ENCODE measurements at regions not wholly inside any gene's neighbourhood (a gene's known extent, or its start where the extent isn't known, plus 50 kb on each side); places are given as distances from the start of the nearest gene placed in this dataset.
"Not testable (repeated sequence)": the region's sequence is repeated elsewhere in the genome, so short reads cannot be mapped to it uniquely, and the experiment has no call there.

DNA sequence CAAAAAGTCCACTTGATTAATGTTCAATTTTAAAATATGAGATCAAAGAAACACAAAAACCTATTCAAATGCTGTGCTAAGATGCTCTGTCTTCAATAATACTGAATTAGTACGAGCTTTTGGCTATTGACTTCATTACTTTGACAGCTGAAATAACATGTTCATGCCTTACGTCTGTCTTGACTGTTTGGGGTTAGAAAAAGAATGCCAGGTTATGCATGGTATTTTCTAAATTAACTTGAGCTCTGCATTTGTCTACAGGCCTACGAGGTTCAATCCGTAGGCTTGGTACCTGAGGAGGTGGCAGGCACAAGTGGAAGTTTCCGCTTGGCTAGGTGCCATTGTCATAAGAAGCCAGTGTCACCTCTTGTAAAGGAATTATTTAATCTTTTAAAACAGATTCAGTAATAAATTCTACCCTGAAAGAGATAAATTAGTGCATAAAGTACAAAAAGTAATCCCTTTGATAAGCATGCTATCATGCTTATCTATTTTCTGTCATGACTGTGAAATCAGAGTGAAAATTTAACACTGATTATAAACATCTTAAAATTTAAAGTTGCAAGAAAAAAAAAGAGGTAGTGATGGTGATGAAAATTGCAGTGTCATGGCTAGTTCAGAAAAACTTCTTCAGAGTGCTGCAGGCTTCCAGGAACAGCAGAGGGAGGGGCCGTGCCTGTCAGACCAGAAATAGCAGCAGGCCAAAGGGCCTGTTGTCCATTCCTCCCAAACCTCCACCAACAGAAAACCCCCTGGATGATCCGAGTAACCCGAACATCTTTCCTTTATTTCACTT, 115.7 kb downstream of the ARRDC4 start:
- peak; percentile 48 for DNase-seq (ENCODE audit: low read depth)
- TF ChIP-seq MYC (IDR thresholded peaks at IDR 0.05; ENCODE audit: low read depth, low read length) = no peak
- TF ChIP-seq, protein P1, sequence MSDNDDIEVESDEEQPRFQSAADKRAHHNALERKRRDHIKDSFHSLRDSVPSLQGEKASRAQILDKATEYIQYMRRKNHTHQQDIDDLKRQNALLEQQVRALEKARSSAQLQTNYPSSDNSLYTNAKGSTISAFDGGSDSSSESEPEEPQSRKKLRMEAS (IDR thresholded peaks at IDR 0.05; ENCODE audit: low read depth, low read length) = no peak
- TF ChIP-seq CTCF (IDR thresholded peaks at IDR 0.05; ENCODE audit: low read depth, low read length) = no peak
- no peak for TF ChIP-seq POLR2A (IDR thresholded peaks at IDR 0.05; ENCODE audit: extremely low read depth, insufficient read length)
- H3K4me3 ChIP-seq (ENCODE audit: low read depth, low read length) = no peak overlapping the region

DNA sequence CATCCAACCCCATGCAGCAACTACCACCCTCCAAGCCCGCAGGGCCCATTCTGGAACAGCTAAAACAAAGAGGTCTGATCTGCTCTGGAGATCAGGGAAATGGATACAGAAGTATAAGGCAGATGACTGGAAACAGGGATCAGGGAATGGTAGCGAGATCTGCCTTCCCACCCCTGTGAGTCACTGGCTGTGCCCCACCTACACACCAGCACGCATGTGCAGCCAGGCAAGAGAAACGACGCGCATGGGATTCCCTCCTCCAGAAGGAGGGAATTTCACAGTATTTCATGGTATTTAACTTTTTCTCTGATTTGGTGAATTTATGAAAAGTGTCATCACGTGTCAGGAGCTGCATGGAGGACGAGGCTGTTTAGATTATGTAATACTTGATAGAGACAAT, 116.7 kb downstream of the ARRDC4 start:
- no peak for DNase-seq (ENCODE audit: low read depth)
- no peak overlapping the region for H3K4me3 ChIP-seq (ENCODE audit: low read depth, low read length)
- TF ChIP-seq, protein P1 (IDR thresholded peaks at IDR 0.05; ENCODE audit: low read depth, low read length) = no peak
- TF ChIP-seq MYC (IDR thresholded peaks at IDR 0.05; ENCODE audit: low read depth, low read length) (no peak), POLR2A (IDR thresholded peaks at IDR 0.05; ENCODE audit: extremely low read depth, insufficient read length) (no peak), CTCF (IDR thresholded peaks at IDR 0.05; ENCODE audit: low read depth, low read length) (no peak)

GRCh38 chr15:98080791-98081190, 120.3 kb downstream of the ARRDC4 start:
- H3K4me3 ChIP-seq (ENCODE audit: low read depth, low read length) = no peak overlapping the region
- DNase-seq (ENCODE audit: low read depth) = no peak
- TF ChIP-seq, protein P1 (IDR thresholded peaks at IDR 0.05; ENCODE audit: low read depth, low read length) = no peak
- TF ChIP-seq POLR2A (IDR thresholded peaks at IDR 0.05; ENCODE audit: extremely low read depth, insufficient read length) = no peak
- no peak for TF ChIP-seq CTCF (IDR thresholded peaks at IDR 0.05; ENCODE audit: low read depth, low read length)
- TF ChIP-seq MYC (IDR thresholded peaks at IDR 0.05; ENCODE audit: low read depth, low read length) = no peak

GRCh38 chr15:98083203-98083910, 122.9 kb downstream of the ARRDC4 start:
- no peak for DNase-seq (ENCODE audit: low read depth)
- H3K4me3 ChIP-seq (ENCODE audit: low read depth, low read length) = no peak overlapping the region
- TF ChIP-seq POLR2A (IDR thresholded peaks at IDR 0.05; ENCODE audit: extremely low read depth, insufficient read length) = no peak

- TF ChIP-seq POLR2A (IDR thresholded peaks at IDR 0.05; ENCODE audit: extremely low read depth, insufficient read length) (no peak), CTCF (IDR thresholded peaks at IDR 0.05; ENCODE audit: low read depth, low read length) (peak; percentile 64)
- DNase-seq (ENCODE audit: low read depth) = peak; percentile 69
- no peak overlapping the region for H3K4me3 ChIP-seq (ENCODE audit: low read depth, low read length)
Measured at GRCh38 chr15:98085003-98085639, 124.6 kb downstream of the ARRDC4 start.

- DNase-seq (ENCODE audit: low read depth); H3K4me3 ChIP-seq (ENCODE audit: low read depth, low read length): not testable (repeated sequence)
Measured at GRCh38 chr15:98088307-98088945, 127.9 kb downstream of the ARRDC4 start.

DNA sequence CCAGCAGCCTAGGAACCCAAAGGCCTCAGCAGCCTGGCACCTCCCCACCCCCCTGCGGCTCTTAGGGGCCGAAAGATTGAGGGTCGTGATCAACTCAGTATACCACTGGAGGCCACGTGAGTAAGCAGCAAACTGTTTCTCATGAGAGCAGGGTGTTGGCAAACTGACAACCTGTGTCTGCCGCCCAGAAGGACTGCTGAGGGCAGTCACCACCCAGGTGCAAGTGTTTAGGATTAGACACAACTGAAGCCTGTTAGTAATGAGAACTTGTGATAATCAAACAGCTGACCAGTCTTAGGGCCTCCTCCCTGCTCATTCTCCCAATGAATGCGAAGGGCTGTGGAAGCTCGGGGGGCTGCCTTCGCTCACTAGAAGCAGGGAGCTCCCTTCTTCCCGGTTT, 128.8 kb downstream of the ARRDC4 start:
- H3K4me3 ChIP-seq (ENCODE audit: low read depth, low read length); DNase-seq (ENCODE audit: low read depth): not testable (repeated sequence)

GRCh38 chr15:98097986-98098385, 137.5 kb downstream of the ARRDC4 start:
- not testable (repeated sequence) for DNase-seq (ENCODE audit: low read depth)

DNA sequence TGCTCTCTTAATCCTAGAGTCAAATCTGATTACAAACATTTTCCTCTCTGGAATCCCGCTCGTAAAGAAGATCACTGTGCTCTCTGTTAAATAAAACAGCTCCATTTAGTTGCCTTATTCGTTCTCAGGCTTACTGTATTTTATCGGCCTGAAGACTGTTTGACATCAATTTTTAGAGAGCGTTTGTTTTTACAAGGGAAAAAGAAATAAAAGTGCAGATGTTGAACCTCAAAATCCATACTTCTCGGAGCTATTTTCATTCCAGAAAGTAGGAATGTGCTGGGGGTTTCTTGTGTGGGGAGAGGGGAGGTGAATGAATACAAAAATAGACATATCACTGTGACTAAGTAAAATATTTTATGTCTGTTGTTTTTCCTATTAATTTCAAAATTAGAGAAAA, 140.1 kb downstream of the ARRDC4 start:
- H3K4me3 ChIP-seq (ENCODE audit: low read depth, low read length); DNase-seq (ENCODE audit: low read depth): not testable (repeated sequence)

More at GRCh38 chr15:98097986-98098385, 137.5 kb downstream of the ARRDC4 start:
- H3K4me3 ChIP-seq (ENCODE audit: low read depth, low read length) = not testable (repeated sequence)

All from NB4 (cell line).